C1 segment of cervical spinal cord (tissue), 14 donors: ENCODE measurements at regions not wholly inside any gene's neighbourhood (a gene's known extent, or its start where the extent isn't known, plus 50 kb on each side); places are given as distances from the start of the nearest gene placed in this dataset.

Source experiments
- DNase-seq, 14 donors: peaks; one replicate each; lab custom pipeline; 2025; lab: John Stamatoyannopoulos, UW

DNA sequence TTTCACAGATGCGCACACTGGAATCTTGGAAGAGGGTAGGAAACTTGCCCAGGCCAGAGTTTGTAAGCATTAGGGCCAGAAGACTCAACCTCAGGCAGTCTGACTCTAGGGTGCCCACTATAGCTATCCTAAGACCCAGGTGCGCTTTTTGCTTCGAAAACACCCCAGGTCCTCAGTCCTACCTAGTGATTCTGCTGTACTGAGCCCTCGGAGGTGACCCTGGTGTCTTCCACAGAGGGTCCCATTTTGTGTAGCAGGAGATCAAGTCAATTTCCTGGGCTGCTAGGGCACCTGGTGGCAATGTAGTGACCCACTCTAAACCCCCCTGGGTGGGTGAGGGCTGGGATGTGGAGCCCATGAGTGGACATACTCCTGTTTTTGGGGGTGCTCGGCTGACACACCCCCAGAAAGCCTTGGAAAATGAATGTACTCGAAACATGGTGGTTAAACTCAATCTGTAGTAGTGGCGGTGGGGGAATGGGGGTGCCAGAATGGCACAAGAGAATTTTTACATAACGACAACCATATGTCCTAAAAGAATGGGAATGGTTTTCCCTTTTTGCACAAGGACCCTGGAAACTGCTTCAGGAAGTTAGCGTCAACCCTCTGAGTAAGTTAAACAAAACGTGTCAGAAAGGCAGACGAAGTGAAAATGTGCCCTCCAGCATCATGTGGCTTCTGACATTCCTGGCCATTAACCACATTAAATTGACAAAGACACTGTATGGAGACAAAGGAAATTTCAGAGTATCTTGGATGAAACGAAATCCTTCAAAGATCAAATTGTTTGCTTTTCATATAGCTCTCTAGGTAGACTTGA, 218.0 kb upstream of the COPS8 start:
- no peak for DNase-seq

DNA sequence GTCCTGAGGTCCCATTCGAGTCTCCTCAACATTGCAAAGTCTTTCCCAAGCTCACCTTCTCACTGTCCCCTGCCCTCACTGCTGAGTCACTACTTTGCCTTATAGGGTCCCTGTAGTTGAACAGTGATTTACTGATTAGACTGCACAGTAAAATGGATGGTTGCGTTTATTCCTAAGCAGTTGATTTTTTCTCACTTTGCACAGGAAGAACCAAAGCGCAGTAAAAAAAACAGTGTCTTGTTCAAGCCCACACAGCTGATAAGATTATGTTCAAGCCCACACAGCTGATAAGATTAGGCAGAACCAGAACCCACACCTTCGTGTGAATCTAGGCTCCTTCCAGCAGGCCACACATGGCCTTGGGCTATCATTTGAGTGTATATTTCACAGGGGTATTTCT, 215.3 kb upstream of the COPS8 start:
- no peak for DNase-seq

GRCh38 chr2:236871500-236872001, 214.1 kb upstream of the COPS8 start:
- DNase-seq, result peak in 5 of 14 donors; percentile 10 to 42 (median 16)

DNA sequence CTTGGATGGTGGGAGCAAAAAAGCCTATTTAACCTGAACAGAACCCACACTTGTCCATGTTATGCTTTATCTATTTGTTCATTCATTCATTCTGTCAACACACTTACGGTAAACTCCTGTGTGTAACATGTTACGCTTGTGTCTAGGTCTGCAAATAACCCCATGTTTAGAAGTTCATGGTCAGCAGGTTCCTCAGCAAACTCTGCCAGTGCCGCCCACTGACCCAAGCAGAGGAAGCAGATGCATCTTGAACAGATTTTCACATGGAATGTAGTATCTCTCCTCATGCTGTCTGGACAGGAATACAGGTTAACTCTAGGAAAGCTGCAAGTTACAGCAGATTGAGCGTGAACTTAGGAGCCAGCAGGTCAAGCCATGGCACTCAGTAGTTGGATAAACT, 213.7 kb upstream of the COPS8 start:
- no peak for DNase-seq

DNA sequence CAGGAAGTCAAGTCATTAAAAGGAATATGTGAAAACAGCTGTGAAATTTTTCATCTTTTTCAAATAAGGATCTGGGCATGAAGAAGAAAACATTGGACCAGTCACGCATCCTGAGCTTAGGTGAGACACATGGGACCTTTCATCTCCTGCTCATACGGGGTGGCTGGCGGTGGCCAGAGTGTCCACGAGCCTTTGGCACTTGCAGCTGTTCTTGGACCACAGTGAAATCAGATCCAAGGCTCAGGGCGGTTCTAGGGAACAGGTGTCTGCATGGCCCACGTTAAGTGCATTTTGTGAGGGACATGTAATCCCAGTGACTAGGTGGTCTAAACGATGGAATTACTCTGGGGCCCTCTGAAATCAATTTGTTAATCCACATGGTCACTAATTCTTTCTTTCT, 212.7 kb upstream of the COPS8 start:
- no peak for DNase-seq

DNA sequence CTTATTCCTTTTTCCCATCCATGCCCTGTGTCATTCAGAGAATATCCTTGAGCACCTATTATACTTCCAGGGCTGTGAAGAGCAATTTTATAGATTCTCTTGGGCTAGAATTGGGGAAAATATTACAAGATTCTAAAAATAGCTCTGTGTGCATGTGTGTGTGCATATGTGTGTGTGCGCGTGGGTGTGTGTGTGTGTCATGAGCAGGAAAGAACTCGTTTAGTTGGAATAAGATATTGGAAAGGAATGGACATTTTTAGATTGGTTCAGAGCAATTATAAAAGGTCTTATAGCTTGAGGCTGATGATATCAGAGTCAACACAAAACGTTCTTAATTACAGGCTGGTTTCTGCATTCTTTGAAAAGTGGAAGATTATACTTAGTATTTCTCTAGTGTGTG, 212.1 kb upstream of the COPS8 start:
- no peak for DNase-seq

GRCh38 chr2:236874866-236875481, 210.7 kb upstream of the COPS8 start:
- DNase-seq, result no peak

DNA sequence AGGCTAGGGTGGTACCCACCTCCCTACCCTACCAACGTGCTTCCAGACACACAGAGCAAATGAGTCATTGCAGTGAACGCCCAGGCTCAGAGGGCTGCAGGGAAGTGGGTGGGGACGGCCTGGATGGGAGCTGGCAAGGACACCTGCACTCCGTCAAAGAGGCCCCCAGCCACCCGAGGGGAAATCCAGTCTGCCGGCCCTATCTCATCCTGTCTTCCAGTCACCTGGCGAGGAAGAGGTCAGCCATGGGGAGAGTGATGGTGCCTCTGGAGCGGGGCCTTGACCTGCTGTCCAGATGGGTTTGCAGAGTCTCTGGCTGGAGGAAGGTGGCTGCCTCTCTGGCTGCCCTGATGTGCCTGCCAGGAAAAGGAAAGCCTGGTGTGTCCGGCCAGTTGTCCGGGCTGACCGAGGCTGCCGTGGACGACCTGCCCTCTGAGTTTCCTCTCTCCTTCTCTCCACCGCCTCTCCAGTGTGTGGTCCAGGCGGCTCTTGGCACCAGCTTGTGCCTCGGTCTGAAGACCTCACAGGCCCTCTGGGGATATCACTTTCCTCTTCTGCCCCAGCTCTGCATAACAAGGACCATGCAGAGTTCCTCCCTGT, 209.7 kb upstream of the COPS8 start:
- DNase-seq, result no peak

DNA sequence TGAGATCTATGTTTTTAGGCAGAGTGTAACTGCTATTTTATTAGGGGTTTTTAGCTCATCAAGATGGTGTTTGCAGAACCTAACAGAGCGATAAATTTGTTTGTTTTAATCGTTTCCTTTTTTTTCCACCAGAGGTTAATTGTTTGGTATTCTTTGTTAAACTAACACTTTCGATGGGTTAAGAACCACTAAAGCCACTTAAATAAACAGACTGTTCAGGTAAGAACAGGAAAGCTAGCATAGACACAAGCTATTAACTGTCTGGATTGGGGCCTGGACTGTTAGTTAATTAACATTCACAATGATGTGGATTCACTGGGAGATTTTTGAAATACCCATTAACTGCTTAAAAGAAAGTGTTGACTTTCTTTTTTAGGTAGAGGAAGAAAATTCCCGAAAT, 209.0 kb upstream of the COPS8 start:
- no peak for DNase-seq

DNA sequence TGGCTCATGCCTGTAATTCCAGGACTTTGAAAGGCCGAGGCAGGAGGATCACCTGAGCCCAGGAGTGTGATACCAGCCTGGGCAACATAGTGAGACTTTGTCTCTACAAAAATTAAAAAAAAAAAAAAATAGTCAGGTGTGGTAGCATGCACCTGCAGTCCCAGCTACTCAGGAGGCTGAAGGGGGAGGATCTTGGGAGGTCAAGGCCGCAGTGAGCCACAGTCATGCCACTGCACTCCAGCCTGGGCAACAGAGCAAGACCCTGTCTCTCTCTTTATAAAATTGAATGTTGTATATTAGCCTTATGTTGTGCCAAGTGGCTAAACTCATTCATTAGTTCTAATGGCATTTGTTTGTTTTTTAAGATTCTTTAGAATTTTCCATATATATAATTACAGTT, 207.7 kb upstream of the COPS8 start:
- DNase-seq, result no peak

DNA sequence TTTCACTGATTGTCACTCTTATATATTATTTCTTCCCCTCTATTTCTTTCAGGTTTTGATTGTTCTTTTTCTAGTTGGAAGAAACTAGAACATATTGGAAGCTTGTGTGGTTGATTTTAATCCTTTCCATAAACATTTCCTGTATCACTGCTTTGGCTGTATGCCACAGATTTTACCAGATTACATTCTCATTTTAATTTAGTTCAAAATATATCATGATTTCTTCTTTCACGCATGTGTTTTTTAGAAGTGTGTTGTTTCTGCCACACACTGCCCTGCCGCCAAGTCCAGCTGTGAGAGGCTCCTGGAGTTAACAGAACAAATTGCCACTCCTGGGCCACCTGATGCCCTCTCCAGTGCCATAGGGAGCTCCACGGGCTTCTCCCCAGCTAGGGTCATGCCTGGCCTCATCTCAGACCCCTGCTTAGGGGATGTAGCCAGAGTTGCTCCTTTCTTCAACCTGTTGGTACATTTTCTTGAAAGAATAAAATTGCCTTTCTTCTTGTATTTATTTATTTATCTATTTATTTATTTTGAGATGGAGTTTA, 206.2 kb upstream of the COPS8 start:
- no peak for DNase-seq

- no peak for DNase-seq
Observed at GRCh38 chr2:236882074-236882473, 203.6 kb upstream of the COPS8 start.

GRCh38 chr2:236882930-236883329, 202.8 kb upstream of the COPS8 start:
- no peak for DNase-seq

DNA sequence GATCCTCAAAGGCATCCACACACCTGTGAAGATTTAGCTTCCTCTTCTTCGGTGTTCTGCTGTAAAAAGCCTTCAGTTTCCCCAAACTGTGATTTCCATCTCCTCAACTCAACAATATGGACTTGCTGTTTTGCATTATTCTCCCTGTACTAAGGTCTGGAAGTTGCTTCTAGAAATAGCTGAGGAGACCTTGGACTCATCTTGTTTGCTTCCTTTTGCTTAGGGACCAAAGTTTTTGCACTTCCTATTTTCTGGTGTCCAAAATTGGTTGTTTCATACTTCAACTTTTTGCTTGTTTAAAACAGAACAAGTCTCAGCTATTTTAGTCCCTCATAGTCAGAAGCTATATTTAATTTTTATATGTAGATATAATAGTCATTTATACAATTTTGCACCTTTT, 201.9 kb upstream of the COPS8 start:
- DNase-seq, result no peak

DNA sequence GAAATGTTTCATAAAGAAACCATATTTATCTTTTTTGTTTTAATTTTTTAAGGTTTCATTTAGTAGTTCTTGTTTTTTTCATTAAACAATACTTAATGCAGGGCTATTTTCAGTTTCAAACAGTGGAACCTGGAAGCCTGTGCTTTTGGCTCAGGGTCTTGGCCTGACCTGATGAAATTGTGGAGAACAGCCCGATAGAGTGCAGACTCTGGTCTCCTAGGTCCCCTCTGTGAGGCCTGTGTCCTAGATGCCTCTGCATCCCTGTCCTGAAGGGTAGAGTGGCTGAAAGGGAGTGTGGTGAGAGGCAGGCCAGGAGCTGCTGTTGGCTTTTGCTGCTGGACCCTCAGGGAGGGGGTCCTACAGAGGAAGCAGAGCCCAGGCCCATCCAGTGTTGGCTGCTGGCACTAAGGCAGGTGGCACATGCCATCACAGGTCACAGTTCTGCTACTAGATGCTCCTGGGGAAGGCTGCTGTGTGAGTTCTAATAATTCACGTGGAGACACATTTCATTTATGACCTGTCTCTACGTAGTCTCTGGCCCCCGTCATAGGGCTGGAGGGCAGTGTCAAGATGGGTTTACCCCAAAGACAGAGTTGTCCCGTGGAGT, 201.0 kb upstream of the COPS8 start:
- DNase-seq, result no peak

- no peak for DNase-seq
Observed at GRCh38 chr2:236886456-236886855, 199.2 kb upstream of the COPS8 start.

GRCh38 chr2:236887531-236887930, 198.2 kb upstream of the COPS8 start:
- no peak for DNase-seq

DNA sequence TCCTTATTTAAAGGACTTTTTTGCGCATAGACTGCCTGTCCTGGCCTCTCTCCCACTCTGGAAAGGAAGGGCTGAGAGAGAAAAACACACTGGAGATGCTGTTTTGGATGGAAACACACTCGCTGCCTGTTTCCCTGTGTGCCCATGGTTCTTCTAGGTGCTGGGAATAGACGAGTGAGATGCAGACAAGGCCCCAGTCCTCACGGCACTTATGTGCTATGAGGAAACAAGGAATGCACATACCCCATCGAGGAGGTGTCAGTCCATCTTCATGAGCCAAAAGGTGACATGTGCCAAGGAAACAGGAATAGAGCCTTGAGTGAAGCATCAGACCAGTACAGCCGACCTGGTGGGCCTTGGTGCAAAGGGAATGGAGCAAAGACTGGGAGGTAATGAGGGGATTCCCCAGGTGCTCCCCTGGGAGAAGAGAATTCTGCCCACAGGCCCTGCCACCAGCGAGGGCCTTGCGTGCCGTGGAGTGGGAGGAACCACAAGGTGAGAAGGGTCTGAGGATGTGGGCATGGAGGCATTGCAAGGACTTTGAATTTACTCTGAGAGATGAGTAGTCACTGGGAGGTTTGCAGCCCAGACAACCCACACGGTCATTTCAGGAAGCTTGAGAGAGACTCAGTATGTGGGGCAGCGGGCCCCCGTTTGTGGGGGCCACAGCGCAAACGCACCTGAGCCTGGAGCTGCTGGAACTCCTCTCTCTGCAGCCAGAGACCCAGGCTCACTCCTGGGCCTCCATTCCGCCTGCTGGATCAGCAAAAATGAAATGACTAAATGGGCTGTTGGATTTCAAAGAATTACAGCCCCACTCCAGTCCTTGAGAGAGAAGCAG, 197.5 kb upstream of the COPS8 start:
- no peak for DNase-seq

DNA sequence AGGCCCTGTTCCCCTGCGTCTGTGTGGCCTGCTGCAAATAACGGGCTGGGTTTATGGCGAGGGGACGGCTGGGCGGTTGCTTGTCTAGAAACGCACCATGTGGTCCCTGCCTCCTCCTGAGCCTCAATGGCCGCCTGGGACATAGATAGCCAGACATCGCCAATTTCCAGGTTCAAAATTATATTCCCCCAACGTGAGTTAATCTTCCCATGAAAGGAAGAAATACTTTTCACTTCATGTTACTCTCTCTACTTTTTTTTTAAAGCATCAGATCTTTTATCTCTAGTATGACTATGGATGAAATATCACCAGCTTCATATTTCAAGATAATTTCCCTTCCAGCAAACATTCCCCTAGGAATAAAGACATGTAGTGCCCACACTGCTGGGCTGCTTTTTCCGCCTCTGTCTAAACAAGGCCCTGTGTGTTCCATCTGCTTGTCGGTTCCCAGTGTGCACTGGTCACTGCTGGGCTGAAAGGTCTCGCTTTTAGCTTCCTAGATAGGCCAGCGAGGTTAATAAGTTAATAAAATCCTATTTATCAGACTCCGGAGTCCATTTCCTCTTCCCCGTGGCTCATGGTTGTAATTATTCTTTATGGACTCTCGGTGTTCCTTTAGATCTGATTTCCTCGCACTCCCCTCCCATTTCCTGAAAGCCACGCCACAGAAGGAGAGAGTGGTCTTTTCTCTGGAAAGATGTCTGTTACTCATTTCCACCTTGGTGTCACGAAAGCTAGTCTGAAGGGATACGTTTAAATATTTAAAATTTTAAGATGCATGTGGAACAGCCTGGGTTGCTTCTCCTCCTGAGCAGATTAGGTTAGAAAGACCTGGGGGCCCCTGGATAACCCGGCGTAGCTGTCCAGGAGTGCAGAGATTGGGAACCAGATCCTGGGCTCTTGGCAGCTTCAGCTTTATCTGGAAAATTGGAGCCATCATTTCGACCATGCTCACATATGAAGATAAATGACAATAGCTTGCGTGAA, 196.6 kb upstream of the COPS8 start:
- no peak for DNase-seq
